Calu3 (cell line): ENCODE measurements at regions not wholly inside any gene's neighbourhood (a gene's known extent, or its start where the extent isn't known, plus 50 kb on each side); places are given as distances from the start of the nearest gene placed in this dataset.

Experiments
- BruUV-seq: library from RNA; stranded (reverse); fragments of 400-500 nt; replicated peaks from 2 replicates; lab custom pipeline; 2021; lab: Mats Ljungman, UMichigan
- CTCF ChIA-PET: fragments of 300-600 bp; sonication (Branson Sonifier 250); formaldehyde crosslinking; loops from one replicate; lab custom pipeline; 2022; ENCODE audit warnings: antibody characterized with exemption; lab: Charles Lee
- DNase-seq: peaks from one replicate; pipeline ENCODE4 v3.0.0; 2022
- H3K27ac Mint-ChIP-seq: one replicate; pipeline ENCODE4 v1.8.0; 2022; ENCODE audit warnings: mixed read lengths; ENCODE audit not compliant: unreplicated experiment
- H3K27me3 Mint-ChIP-seq: one replicate; pipeline ENCODE4 v1.8.0; 2022; ENCODE audit warnings: mixed read lengths; ENCODE audit not compliant: unreplicated experiment
- H3K36me3 Mint-ChIP-seq: one replicate; pipeline ENCODE4 v1.8.0; 2022; ENCODE audit warnings: mild to moderate bottlenecking, moderate library complexity, mixed read lengths; ENCODE audit not compliant: insufficient read depth, unreplicated experiment
- H3K4me1 Mint-ChIP-seq: one replicate; pipeline ENCODE4 v1.8.0; 2022; ENCODE audit warnings: mild to moderate bottlenecking, low read depth, mixed read lengths; ENCODE audit not compliant: unreplicated experiment
- H3K4me3 Mint-ChIP-seq: one replicate; pipeline ENCODE4 v1.8.0; 2022; ENCODE audit warnings: mild to moderate bottlenecking, low read depth, moderate library complexity, mixed read lengths; ENCODE audit not compliant: unreplicated experiment
- H3K9me3 Mint-ChIP-seq: one replicate; pipeline ENCODE4 v1.8.0; 2022; ENCODE audit warnings: low read depth, mixed read lengths; ENCODE audit not compliant: unreplicated experiment
- CTCF ChIP-seq: fragments of 200-600 bp; IDR thresholded peaks from one replicate; pipeline ENCODE4 v1.8.0; 2022; ENCODE audit warnings: antibody characterized with exemption; ENCODE audit not compliant: unreplicated experiment
- intact Hi-C: fragments of 100-400 bp; cut with micrococcal nuclease; formaldehyde crosslinking; loops from one replicate; pipeline ENCODE4 v1.10.0; 2022; ENCODE audit not compliant: unreplicated experiment

GRCh38 chr18:7338846-7339245, 108.0 kb downstream of the LRRC30 start:
- intact Hi-C loops = no loop called here
- no peak for DNase-seq
- H3K27ac Mint-ChIP-seq = no peak overlapping the region
- peaks cover 22% of the 10 kb centered on the region for H3K27me3 Mint-ChIP-seq
- no TSS peak for BruUV-seq
- no peak for TF ChIP-seq CTCF
- no peaks in the 10 kb centered on the region for H3K9me3 Mint-ChIP-seq
- no peaks in the 10 kb centered on the region for H3K4me1 Mint-ChIP-seq
- H3K36me3 Mint-ChIP-seq = no peaks in the 10 kb centered on the region
- CTCF ChIA-PET = no interaction called here
- no peak overlapping the region for H3K4me3 Mint-ChIP-seq

- no peaks in the 10 kb centered on the region for H3K36me3 Mint-ChIP-seq
- TF ChIP-seq CTCF = no peak
- intact Hi-C loops = no loop called here
- H3K27ac Mint-ChIP-seq = no peak overlapping the region
- BruUV-seq = no TSS peak
- no peaks in the 10 kb centered on the region for H3K4me1 Mint-ChIP-seq
- CTCF ChIA-PET = interaction anchor here (0.7 kb wide), 1 partner anchor 15 kb away, joined by 7 read pairs; no protein-coding TSS in a partner anchor
- H3K9me3 Mint-ChIP-seq = no peaks in the 10 kb centered on the region
- no peak overlapping the region for H3K4me3 Mint-ChIP-seq
- peaks cover 22% of the 10 kb centered on the region for H3K27me3 Mint-ChIP-seq
- DNase-seq = no peak
These were observed 110.9 kb downstream of the LRRC30 start for GRCh38 chr18:7341581-7342337.

GRCh38 chr18:7349181-7349837, 118.4 kb downstream of the LRRC30 start:
- no peaks in the 10 kb centered on the region for H3K4me1 Mint-ChIP-seq
- H3K27ac Mint-ChIP-seq = no peak overlapping the region
- no TSS peak for BruUV-seq
- no peaks in the 10 kb centered on the region for H3K9me3 Mint-ChIP-seq
- no peak overlapping the region for H3K4me3 Mint-ChIP-seq
- no peak for DNase-seq
- no peaks in the 10 kb centered on the region for H3K36me3 Mint-ChIP-seq
- CTCF ChIA-PET = no interaction called here
- peaks cover 8% of the 10 kb centered on the region for H3K27me3 Mint-ChIP-seq
- TF ChIP-seq CTCF = no peak
- intact Hi-C loops = loop anchor here (2.0 kb wide), 1 partner anchor 77 kb away; no protein-coding TSS in a partner anchor

GRCh38 chr18:7358989-7359726, 128.3 kb downstream of the LRRC30 start:
- TF ChIP-seq CTCF = no peak
- no peaks in the 10 kb centered on the region for H3K36me3 Mint-ChIP-seq
- no peak overlapping the region for H3K27ac Mint-ChIP-seq
- intact Hi-C loops = no loop called here
- BruUV-seq = no TSS peak
- peaks cover 27% of the 10 kb centered on the region for H3K27me3 Mint-ChIP-seq
- H3K4me3 Mint-ChIP-seq = no peak overlapping the region
- H3K4me1 Mint-ChIP-seq = no peaks in the 10 kb centered on the region
- CTCF ChIA-PET = no interaction called here
- H3K9me3 Mint-ChIP-seq = peaks cover 3% of the 10 kb centered on the region
- DNase-seq = no peak
